ENCODE measurements at regions not wholly inside any gene's neighbourhood (a gene's known extent, or its start where the extent isn't known, plus 50 kb on each side); places are given as distances from the start of the nearest gene placed in this dataset.
A peak's percentile ranks its signal among the peaks of the same experiment; 100 is the strongest.

- TF ChIP-seq ZSCAN18 (CRISPR knock-in tag; IDR thresholded peaks at IDR 0.05) (no peak), TEAD4 (CRISPR knock-in tag; IDR thresholded peaks at IDR 0.05) (no peak), RELA (CRISPR knock-in tag; IDR thresholded peaks at IDR 0.05; ENCODE audit: borderline replicate concordance) (no peak), CTCF (IDR thresholded peaks at IDR 0.05) (no peak), SP1 (CRISPR knock-in tag; conservative IDR thresholded peaks at IDR 0.05) (no peak), TP53 (CRISPR knock-in tag; IDR thresholded peaks at IDR 0.05) (no peak)
Measured at GRCh38 chr1:147089457-147089856, 82.8 kb downstream of the PRKAB2 start (continued).

GRCh38 chr1:147086129-147086528, 86.1 kb downstream of the PRKAB2 start:
- peaks cover 49% of the 10 kb centered on the region for H3K27me3 Mint-ChIP-seq (ENCODE audit: low read depth)
- H3K27ac Mint-ChIP-seq: no peak overlapping the region
- TF ChIP-seq PRRX2 (CRISPR knock-in tag; IDR thresholded peaks at IDR 0.05): no peak
- no peak for TF ChIP-seq ZNF263 (CRISPR knock-in tag; IDR thresholded peaks at IDR 0.05; ENCODE audit: low read depth)
- no peak for TF ChIP-seq CBFB (CRISPR knock-in tag; IDR thresholded peaks at IDR 0.05; ENCODE audit: low read depth)
- TF ChIP-seq HMGA2 (CRISPR knock-in tag; IDR thresholded peaks at IDR 0.05): no peak
- TF ChIP-seq EMX1 (CRISPR knock-in tag; IDR thresholded peaks at IDR 0.05): no peak
- no peak for TF ChIP-seq ZNF317 (CRISPR knock-in tag; IDR thresholded peaks at IDR 0.05; ENCODE audit: borderline replicate concordance, low read depth)
- TF ChIP-seq ZNF281 (CRISPR knock-in tag; IDR thresholded peaks at IDR 0.05): no peak
- TF ChIP-seq GTF2I (CRISPR knock-in tag; conservative IDR thresholded peaks at IDR 0.05): no peak
- no peak for TF ChIP-seq NFYB (CRISPR knock-in tag; conservative IDR thresholded peaks at IDR 0.05; ENCODE audit: low read depth)
- ATAC-seq: no peak
- peaks cover 6% of the 10 kb centered on the region; the same call in 1 of the 2 replicates for H3K36me3 Mint-ChIP-seq
- ChIA-PET CTCF (interaction anchor here (0.6 kb wide), 1 partner anchor 13 kb away, joined by 3 read pairs; no protein-coding TSS in a partner anchor), POLR2A (no interaction called here)
- DNase-seq (ENCODE audit: low spot score): no peak
- peaks cover 11% of the 10 kb centered on the region for H3K9me3 Mint-ChIP-seq
- H3K4me3 Mint-ChIP-seq: peak overlapping the region; percentile 95; the same call in 1 of the 2 replicates
- H3K4me1 Mint-ChIP-seq: peaks cover 20% of the 10 kb centered on the region

GRCh38 chr1:147084273-147085096, 87.8 kb downstream of the PRKAB2 start:
- Mint-ChIP-seq H3K27me3 (ENCODE audit: low read depth) (peaks cover 66% of the 10 kb centered on the region), H3K36me3 (peaks cover 6% of the 10 kb centered on the region; the same call in 1 of the 2 replicates), H3K9me3 (peaks cover 8% of the 10 kb centered on the region), H3K4me3 (peak overlapping the region; percentile 95), H3K4me1 (peaks cover 27% of the 10 kb centered on the region), H3K27ac (peak overlapping the region; percentile 100)
- ATAC-seq (peak; percentile 75), DNase-seq (ENCODE audit: low spot score) (peak; percentile 75)
- POLR2A ChIA-PET: interaction anchor here (0.5 to 1.9 kb wide), 16 partner anchors 9 to 697 kb away, joined by 3 to 19 read pairs (median 3); partner anchors contain the start of genes CHD1L and PRKAB2
- CTCF ChIA-PET: interaction anchor here (1.1 to 2.1 kb wide), 2 partner anchors 157 to 166 kb away, joined by 3 to 9 read pairs; partner anchors contain the start of gene CHD1L
- TF ChIP-seq E2F5 (CRISPR knock-in tag; IDR thresholded peaks at IDR 0.05): no peak; the same call in 1 of the 2 replicates
- peak; percentile 42; the same call in 1 of the 2 replicates for TF ChIP-seq ZNF423 (CRISPR knock-in tag; IDR thresholded peaks at IDR 0.05)
- TF ChIP-seq NFATC4 (CRISPR knock-in tag; IDR thresholded peaks at IDR 0.05): peak; percentile 98
- TF ChIP-seq TEAD1 (CRISPR knock-in tag; IDR thresholded peaks at IDR 0.05): peak; percentile 94
- no peak for TF ChIP-seq HMGXB4 (CRISPR knock-in tag; IDR thresholded peaks at IDR 0.05)
- no peak for TF ChIP-seq KAT7 (CRISPR knock-in tag; IDR thresholded peaks at IDR 0.05; ENCODE audit: borderline replicate concordance)
- no peak for TF ChIP-seq NR3C1 (CRISPR knock-in tag; conservative IDR thresholded peaks at IDR 0.05; ENCODE audit: low read depth)
- peak; percentile 88 for TF ChIP-seq NFE2L1 (CRISPR knock-in tag; IDR thresholded peaks at IDR 0.05)
- 0 out of 2 replicates have a peak, but pooled peaks have one; percentile 45 for TF ChIP-seq E2F4 (CRISPR knock-in tag; IDR thresholded peaks at IDR 0.05; ENCODE audit: borderline replicate concordance, low read depth)
